Testis (tissue), 2 donors: ENCODE measurements at regions not wholly inside any gene's neighbourhood (a gene's known extent, or its start where the extent isn't known, plus 50 kb on each side); places are given as distances from the start of the nearest gene placed in this dataset.

ENCODE experiments used
- DNase-seq: peaks from one replicate; pipeline ENCODE4 v3.0.0-alpha.2; 2019
- H3K27ac ChIP-seq, 2 donors: fragments of 200-600 bp; sonication (generic); one replicate each; pipeline ENCODE4 v1.5.1; 2019
- H3K27me3 ChIP-seq: fragments of 200-600 bp; sonication (generic); one replicate; pipeline ENCODE4 v1.5.1; 2019
- H3K36me3 ChIP-seq: fragments of 200-600 bp; sonication (generic); one replicate; pipeline ENCODE4 v1.5.1; 2017; ENCODE audit warnings: low read depth; ENCODE audit errors: missing control alignments
- H3K4me1 ChIP-seq: fragments of 200-600 bp; sonication (generic); one replicate; pipeline ENCODE4 v1.5.1; 2019
- H3K4me3 ChIP-seq, 2 donors: fragments of 200-600 bp; sonication (generic); one replicate each; pipeline ENCODE4 v1.5.1; 2017 to 2019
- H3K9me3 ChIP-seq: fragments of 200-600 bp; sonication (generic); one replicate; pipeline ENCODE4 v1.5.1; 2017
- POLR2A ChIP-seq: fragments of 450-650 bp; IDR thresholded peaks from one replicate; pipeline ENCODE4 v1.6.1; 2017; ENCODE audit warnings: antibody characterized with exemption, mild to moderate bottlenecking, moderate library complexity
- WGBS, 2 donors: methylation state at CpG; one replicate each; pipeline ENCODE4 v1.1.5; 2018; 5-methylcytosine and 5-hydroxymethylcytosine counted together
- intact Hi-C: fragments of 100-400 bp; cut with DNase I; formaldehyde crosslinking; loops from one replicate; pipeline ENCODE4 v1.15.1; 2023; ENCODE audit warnings: low total_unique reads
- TF ChIP-seq, protein P1 (sequence below), 3 experiments: fragments of 450-650 bp in 2 of 3; fragments of 200-600 bp in 1 of 3; sonication (generic) in 1 of 3; IDR thresholded peaks; one replicate each; pipeline ENCODE4 v1.5.1; 2016 to 2019; ENCODE audit warnings: antibody characterized with exemption in 3 of 3, mild to moderate bottlenecking in 2 of 3, moderate library complexity in 1 of 3

DNA sequence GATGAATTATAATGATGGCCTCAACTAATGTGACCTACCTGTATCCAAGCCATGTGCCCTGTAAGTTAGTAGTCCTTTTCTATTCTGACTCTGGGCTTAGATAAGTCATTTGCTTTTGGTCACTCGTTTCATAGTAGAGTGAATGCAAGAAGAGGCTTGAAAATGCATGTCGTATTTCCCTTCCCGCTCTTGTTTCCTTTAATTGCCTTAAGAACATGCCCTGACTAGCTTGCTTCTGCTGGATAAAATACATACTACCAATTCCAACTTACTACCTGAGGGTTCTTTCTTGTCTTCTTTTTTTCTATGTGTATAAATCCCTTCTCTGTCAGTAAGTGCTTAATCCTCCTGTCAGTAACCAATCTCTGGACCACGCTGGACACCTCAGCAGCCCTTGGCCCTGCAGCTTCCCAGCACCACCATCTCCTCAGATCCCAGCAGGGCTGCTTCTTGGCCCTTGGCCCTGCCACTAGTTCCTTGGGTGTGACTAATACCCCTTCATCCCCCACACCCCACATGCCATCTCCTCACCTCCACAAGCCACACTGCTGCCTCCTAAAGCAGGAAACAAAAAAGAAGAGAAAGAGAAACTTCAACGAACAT is 771.7 kb downstream of the IGSF11 start:
- Histone ChIP-seq H3K9me3 (no peaks in the 10 kb centered on the region), H3K27ac (no peak overlapping the region), H3K36me3 (no peaks in the 10 kb centered on the region), H3K27me3 (no peaks in the 10 kb centered on the region), H3K4me3 (no peak overlapping the region), H3K4me1 (no peaks in the 10 kb centered on the region)
- 89 to 91% methylated on average over 5 of the region's 5 CpGs for WGBS, 2 donors
- TF ChIP-seq, protein P1, sequence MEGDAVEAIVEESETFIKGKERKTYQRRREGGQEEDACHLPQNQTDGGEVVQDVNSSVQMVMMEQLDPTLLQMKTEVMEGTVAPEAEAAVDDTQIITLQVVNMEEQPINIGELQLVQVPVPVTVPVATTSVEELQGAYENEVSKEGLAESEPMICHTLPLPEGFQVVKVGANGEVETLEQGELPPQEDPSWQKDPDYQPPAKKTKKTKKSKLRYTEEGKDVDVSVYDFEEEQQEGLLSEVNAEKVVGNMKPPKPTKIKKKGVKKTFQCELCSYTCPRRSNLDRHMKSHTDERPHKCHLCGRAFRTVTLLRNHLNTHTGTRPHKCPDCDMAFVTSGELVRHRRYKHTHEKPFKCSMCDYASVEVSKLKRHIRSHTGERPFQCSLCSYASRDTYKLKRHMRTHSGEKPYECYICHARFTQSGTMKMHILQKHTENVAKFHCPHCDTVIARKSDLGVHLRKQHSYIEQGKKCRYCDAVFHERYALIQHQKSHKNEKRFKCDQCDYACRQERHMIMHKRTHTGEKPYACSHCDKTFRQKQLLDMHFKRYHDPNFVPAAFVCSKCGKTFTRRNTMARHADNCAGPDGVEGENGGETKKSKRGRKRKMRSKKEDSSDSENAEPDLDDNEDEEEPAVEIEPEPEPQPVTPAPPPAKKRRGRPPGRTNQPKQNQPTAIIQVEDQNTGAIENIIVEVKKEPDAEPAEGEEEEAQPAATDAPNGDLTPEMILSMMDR (IDR thresholded peaks at IDR 0.05), result no peak
- no peak for TF ChIP-seq POLR2A
- no peak for DNase-seq
- intact Hi-C loops, result no loop called here

DNA sequence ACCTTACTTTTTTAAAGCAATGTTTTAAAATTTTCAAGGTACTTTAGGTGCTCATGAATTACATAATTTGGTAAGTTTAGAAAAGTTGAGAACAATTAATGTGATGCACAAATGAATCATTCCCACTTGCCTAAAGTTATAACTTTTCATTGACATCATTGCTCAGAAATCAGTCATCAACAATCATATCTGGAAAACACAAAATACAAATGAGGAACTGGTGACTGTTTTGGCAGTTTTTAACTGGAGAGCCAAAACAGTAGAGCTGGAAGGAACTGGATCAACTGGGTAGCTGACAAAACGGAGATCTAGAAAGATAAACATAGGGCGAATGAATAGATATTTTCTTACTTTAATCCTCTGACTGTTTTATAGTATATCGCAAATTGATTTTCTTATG is 767.1 kb downstream of the IGSF11 start:
- DNase-seq, result no peak
- Histone ChIP-seq H3K9me3 (no peaks in the 10 kb centered on the region), H3K27ac (no peak overlapping the region), H3K4me3 (no peak overlapping the region), H3K4me1 (no peaks in the 10 kb centered on the region), H3K36me3 (no peaks in the 10 kb centered on the region), H3K27me3 (no peaks in the 10 kb centered on the region)
- intact Hi-C loops, result no loop called here
- TF ChIP-seq, protein P1 (IDR thresholded peaks at IDR 0.05), result no peak
- no peak for TF ChIP-seq POLR2A
- 81 to 92% methylated on average over 3 of the region's 3 CpGs for WGBS, 2 donors

DNA sequence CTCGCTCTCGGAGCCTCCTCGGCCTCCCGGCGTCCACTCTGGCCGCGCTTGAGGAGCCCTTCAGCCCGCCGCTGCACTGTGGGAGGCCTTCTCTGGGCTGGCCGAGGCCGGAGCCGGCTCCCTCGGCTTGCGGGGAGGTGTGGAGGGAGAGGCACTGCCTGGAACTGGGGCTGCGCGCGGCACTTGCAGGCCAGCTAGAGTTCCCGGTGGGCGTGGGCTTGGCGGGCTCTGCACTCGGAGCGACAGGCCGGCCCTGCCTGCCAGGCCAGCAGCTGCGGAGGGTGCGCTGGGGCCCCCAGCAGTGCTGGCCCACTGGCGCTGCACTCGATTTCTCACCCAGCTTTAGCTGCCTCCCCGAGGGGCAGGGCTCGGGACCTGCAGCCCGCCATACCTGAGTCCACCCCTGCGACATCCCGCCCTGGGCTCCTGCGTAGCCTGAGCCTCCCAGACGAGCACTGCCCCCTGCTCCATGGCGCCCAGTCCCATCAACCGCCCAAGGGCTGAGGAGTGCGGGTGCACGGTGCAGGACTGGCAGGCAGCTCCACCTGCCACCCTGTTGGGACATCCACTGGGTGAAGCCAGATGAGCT is 765.0 kb downstream of the IGSF11 start:
- no peaks in the 10 kb centered on the region for H3K4me1 ChIP-seq
- no peak overlapping the region for H3K27ac ChIP-seq
- H3K4me3 ChIP-seq, result peak overlapping the region; percentile 35 to 42
- intact Hi-C loops, result no loop called here
- 48 to 83% methylated on average over 17 to 38 of the region's 38 CpGs for WGBS, 2 donors
- no peaks in the 10 kb centered on the region for H3K27me3 ChIP-seq
- H3K36me3 ChIP-seq, result no peaks in the 10 kb centered on the region
- no peaks in the 10 kb centered on the region for H3K9me3 ChIP-seq
- no peak for DNase-seq
- TF ChIP-seq, protein P1 (IDR thresholded peaks at IDR 0.05), result no peak
- TF ChIP-seq POLR2A, result no peak

DNA sequence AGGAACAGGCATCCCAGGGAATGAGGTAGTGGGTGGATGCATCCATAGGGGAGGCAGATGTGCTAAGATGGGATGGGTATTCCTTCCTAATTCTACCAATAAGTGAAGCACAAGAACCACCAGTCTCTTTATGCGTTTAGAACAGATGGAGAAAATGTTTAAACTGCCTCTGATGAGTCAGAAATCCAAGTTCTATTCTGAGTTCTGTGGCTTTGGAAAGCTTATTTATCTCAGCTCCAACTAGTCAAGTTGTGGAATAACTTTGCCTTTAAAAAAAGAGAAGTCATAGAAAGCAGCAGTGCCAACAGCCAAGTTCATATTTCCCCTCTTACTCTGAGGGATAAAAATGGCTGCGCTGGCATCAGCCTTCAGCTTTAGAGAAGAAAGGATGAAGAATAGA is 761.7 kb downstream of the IGSF11 start:
- 89 to 94% methylated on average over 2 of the region's 2 CpGs for WGBS, 2 donors
- TF ChIP-seq, protein P1 (IDR thresholded peaks at IDR 0.05), result no peak
- no peak for TF ChIP-seq POLR2A

DNA sequence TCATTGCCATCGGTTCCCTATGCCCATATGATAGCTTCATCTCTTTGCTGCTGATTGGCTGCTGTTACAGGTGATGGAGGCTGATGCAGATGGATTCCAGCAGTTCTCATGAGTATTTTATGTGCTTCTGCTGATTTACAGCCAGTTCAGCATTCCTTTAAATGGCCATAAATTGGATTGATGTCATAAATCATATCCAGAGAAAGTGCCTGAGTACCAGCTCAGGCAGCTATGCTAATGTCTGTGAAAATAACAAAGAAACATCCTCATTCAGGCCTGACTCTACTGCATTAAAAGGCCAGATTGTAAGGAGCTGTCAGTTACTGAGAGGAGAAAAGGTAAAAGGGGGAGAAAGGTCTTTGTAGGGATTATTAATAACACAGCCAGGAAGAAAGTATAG is 756.8 kb downstream of the IGSF11 start:
- 42 to 50% methylated on average over 1 of the region's 1 CpG for WGBS, 2 donors
- H3K4me3 ChIP-seq, result no peak overlapping the region
- no peak for TF ChIP-seq POLR2A
- TF ChIP-seq, protein P1 (IDR thresholded peaks at IDR 0.05), result no peak
- H3K27me3 ChIP-seq, result no peaks in the 10 kb centered on the region
- intact Hi-C loops, result no loop called here
- H3K27ac ChIP-seq, result no peak overlapping the region
- H3K4me1 ChIP-seq, result no peaks in the 10 kb centered on the region
- DNase-seq, result no peak
- H3K9me3 ChIP-seq, result no peaks in the 10 kb centered on the region
- H3K36me3 ChIP-seq, result no peaks in the 10 kb centered on the region

More for the DNA sequence above, 761.7 kb downstream of the IGSF11 start:
- Histone ChIP-seq H3K27ac (no peak overlapping the region), H3K27me3 (no peaks in the 10 kb centered on the region), H3K4me1 (no peaks in the 10 kb centered on the region), H3K36me3 (no peaks in the 10 kb centered on the region), H3K4me3 (no peak overlapping the region), H3K9me3 (no peaks in the 10 kb centered on the region)
- intact Hi-C loops, result no loop called here
- no peak for DNase-seq
